ENCODE measurements at regions not wholly inside any gene's neighbourhood (a gene's known extent, or its start where the extent isn't known, plus 50 kb on each side); places are given as distances from the start of the nearest gene placed in this dataset.

- no peaks in the 10 kb centered on the region for H3K36me3 ChIP-seq (ENCODE audit: low read depth, missing control alignments)
- no peaks in the 10 kb centered on the region for H3K4me1 ChIP-seq
- H3K9me3 ChIP-seq = no peaks in the 10 kb centered on the region
- no peak for DNase-seq
- TF ChIP-seq POLR2A (IDR thresholded peaks at IDR 0.05) (no peak), CTCF (IDR thresholded peaks at IDR 0.05) (no peak)
- no peaks in the 10 kb centered on the region for H3K27me3 ChIP-seq
- no peak overlapping the region for H3K27ac ChIP-seq
- intact Hi-C loops (cut with DNase I; ENCODE audit: low total_unique reads) = no loop called here
- 79 to 83% methylated on average over 4 of the region's 4 CpGs for WGBS, 2 donors
- no peak overlapping the region for H3K4me3 ChIP-seq
These were observed 136.7 kb upstream of the TAF11L2 start for GRCh38 chr5:17361331-17361730.

GRCh38 chr5:17364987-17365810 lies 132.8 kb upstream of the TAF11L2 start:
- Histone ChIP-seq H3K27ac (no peak overlapping the region), H3K27me3 (no peaks in the 10 kb centered on the region), H3K4me1 (no peaks in the 10 kb centered on the region), H3K9me3 (no peaks in the 10 kb centered on the region), H3K36me3 (ENCODE audit: low read depth, missing control alignments) (no peaks in the 10 kb centered on the region), H3K4me3 (no peak overlapping the region)
- intact Hi-C loops (cut with DNase I; ENCODE audit: low total_unique reads) = no loop called here
- DNase-seq = no peak
- WGBS, 2 donors = 53 to 62% methylated on average over 4 of the region's 4 CpGs
- TF ChIP-seq CTCF (IDR thresholded peaks at IDR 0.05) (no peak), POLR2A (IDR thresholded peaks at IDR 0.05) (no peak)

DNA sequence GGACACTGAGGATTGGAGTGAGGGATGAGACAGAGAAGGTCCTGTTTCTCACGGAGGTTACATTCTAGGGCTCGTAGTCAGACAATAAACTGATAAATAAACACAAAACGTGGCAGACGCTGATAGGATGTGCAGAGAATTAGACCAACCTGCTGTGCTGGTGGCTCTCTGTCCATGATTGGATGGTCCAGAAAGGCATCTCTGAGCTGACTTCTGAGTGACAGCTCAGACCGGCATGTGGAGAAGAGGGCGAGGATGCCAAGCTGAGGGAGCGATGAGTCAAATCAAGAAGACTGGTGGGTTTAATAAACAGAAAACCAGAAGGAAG lies 132.3 kb upstream of the TAF11L2 start:
- H3K27ac ChIP-seq = no peak overlapping the region
- no peak overlapping the region for H3K4me3 ChIP-seq
- intact Hi-C loops (cut with DNase I; ENCODE audit: low total_unique reads) = no loop called here
- no peaks in the 10 kb centered on the region for H3K9me3 ChIP-seq
- no peak for DNase-seq
- H3K27me3 ChIP-seq = no peaks in the 10 kb centered on the region
- 65 to 70% methylated on average over 7 of the region's 7 CpGs for WGBS, 2 donors
- H3K4me1 ChIP-seq = no peaks in the 10 kb centered on the region
- H3K36me3 ChIP-seq (ENCODE audit: low read depth, missing control alignments) = no peaks in the 10 kb centered on the region
- no peak for TF ChIP-seq POLR2A (IDR thresholded peaks at IDR 0.05)
- no peak for TF ChIP-seq CTCF (IDR thresholded peaks at IDR 0.05)

DNA sequence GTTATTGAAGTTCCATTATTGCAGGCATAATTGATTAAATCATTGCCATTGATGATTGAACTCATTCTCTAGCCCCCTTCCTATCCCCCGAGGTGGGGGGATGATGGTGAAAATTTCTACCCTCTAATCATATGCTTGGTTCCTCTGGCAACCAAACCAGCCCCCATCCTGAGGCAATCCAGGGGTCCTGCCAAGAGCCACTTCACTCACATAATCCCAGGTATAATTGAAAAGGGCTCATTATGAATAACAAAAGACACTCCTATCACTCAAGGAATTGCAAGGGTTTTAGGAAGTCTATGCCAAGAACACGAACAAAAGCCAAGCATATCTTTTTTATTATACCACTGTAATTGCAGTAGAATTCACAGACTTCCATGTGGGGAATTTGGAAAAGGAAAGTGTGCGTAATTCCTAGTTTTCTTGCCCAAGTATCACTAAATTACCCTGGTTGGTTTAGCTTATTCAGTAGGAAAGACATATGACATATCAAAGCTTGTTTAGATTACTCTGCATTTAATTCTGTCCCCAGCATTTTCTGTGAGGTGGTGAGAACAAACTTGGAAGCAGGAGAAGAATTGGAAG lies 130.7 kb upstream of the TAF11L2 start:
- WGBS, 2 donors = 72 to 73% methylated on average over 3 of the region's 3 CpGs
- Histone ChIP-seq H3K4me1 (no peaks in the 10 kb centered on the region), H3K36me3 (ENCODE audit: low read depth, missing control alignments) (no peaks in the 10 kb centered on the region), H3K4me3 (no peak overlapping the region), H3K27me3 (no peaks in the 10 kb centered on the region), H3K27ac (no peak overlapping the region), H3K9me3 (no peaks in the 10 kb centered on the region)
- DNase-seq = no peak
- intact Hi-C loops (cut with DNase I; ENCODE audit: low total_unique reads) = no loop called here
- no peak for TF ChIP-seq CTCF (IDR thresholded peaks at IDR 0.05)
- no peak for TF ChIP-seq POLR2A (IDR thresholded peaks at IDR 0.05)

DNA sequence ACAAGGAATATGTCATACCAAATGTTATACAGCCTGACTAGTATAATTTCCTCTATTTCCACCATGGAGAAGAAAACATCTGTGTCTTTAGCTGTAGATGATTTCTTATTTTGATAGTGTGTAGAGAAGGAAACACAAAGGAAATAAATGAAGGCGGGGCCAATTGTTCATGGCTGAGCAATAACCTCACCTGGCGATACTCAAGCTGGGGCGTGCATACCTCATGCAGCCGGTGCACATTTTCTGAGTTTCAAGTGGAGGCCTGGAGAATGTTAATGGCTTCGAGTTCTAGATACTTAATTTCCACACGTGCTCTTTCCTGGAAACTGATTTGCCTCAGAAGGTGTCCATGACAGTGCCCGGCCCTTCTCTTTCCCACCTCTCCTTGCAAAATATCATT lies 127.4 kb upstream of the TAF11L2 start:
- no peaks in the 10 kb centered on the region for H3K27me3 ChIP-seq
- no peaks in the 10 kb centered on the region for H3K4me1 ChIP-seq
- no peaks in the 10 kb centered on the region for H3K36me3 ChIP-seq (ENCODE audit: low read depth, missing control alignments)
- intact Hi-C loops (cut with DNase I; ENCODE audit: low total_unique reads) = no loop called here
- no peak overlapping the region for H3K4me3 ChIP-seq
- TF ChIP-seq CTCF (IDR thresholded peaks at IDR 0.05) = no peak
- TF ChIP-seq POLR2A (IDR thresholded peaks at IDR 0.05) = no peak
- no peak overlapping the region for H3K27ac ChIP-seq
- DNase-seq = no peak
- 90 to 92% methylated on average over 7 of the region's 7 CpGs for WGBS, 2 donors
- H3K9me3 ChIP-seq = no peaks in the 10 kb centered on the region

Data from testis (tissue), 2 donors.